ENCODE measurements at regions not wholly inside any gene's neighbourhood (a gene's known extent, or its start where the extent isn't known, plus 50 kb on each side); places are given as distances from the start of the nearest gene placed in this dataset.
A peak's percentile ranks its signal among the peaks of the same experiment; 100 is the strongest.

DNA sequence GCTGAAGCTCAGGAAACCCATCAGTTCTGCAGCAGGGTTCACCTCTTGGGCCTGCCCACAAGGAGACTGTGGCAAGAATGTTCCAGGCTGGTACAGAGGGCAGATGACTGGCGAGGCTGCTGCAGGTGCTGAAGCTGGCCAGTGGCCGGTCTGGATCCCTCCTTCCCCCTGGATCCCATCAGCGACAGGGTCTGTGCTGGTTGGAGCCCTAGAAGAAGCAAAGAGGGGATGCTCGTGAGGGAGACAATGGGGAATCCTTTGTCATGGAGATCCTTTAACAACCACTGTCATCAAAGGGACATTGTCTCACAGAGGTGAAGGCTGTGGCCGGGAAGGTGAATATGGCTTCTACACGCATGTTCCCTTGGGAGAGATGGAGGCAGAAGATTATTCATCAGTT is 211.4 kb upstream of the TMEM132C start:
- CTCF ChIA-PET (ENCODE audit: partially characterized antibody): interaction anchor here (1.0 to 6.1 kb wide), 5 partner anchors 10 to 344 kb away, joined by 3 to 37 read pairs (median 4); no protein-coding TSS in a partner anchor
- DNase-seq (ENCODE audit: low read depth in 1 of 2, low spot score in 2 of 2) (peak; percentile 17 to 51), FAIRE-seq (peak; percentile 28)
- Histone ChIP-seq H4K5ac (ENCODE audit: insufficient read length, low read depth, low read length) (no peak overlapping the region), H3K27me3 (replicated peaks in 1 of 4; ENCODE audit: control insufficient read depth in 3 of 4, extremely low read depth in 1 of 4, insufficient read depth in 3 of 4, low read length in 3 of 4) (no peaks in the 10 kb centered on the region), H3K23ac (ENCODE audit: insufficient read length) (no peak overlapping the region), H3K9ac (replicated peaks in 1 of 4; ENCODE audit: extremely low read depth in 1 of 4, low read depth in 3 of 4, low read length in 3 of 4) (no peak overlapping the region), H2BK12ac (ENCODE audit: low read depth, low read length) (no peak overlapping the region), H3K4me1 (replicated peaks in 1 of 4; ENCODE audit: control insufficient read depth in 3 of 4, insufficient read depth in 4 of 4, low read length in 3 of 4) (peaks cover 2 to 11% (median 6%) of the 10 kb centered on the region in 4 experiments; a peak in 6 of 7 replicates), H2BK120ac (replicated peaks; ENCODE audit: low read depth, low read length) (no peak overlapping the region), H2AK5ac (ENCODE audit: low read depth, low read length) (no peak overlapping the region), H4K91ac (replicated peaks; ENCODE audit: insufficient read length, low read length) (no peak overlapping the region), H3K14ac (ENCODE audit: insufficient read length) (no peak overlapping the region), H2AFZ (ENCODE audit: low read length) (no peak overlapping the region), H3K56ac (replicated peaks; ENCODE audit: insufficient read length, low read depth, low read length) (no peak overlapping the region), H3K27ac (ENCODE audit: low read depth, low read length) (no peak overlapping the region), H3K9me3 (ENCODE audit: insufficient read depth in 2 of 2, low read depth in 1 of 2, low read length in 1 of 2) (no peaks in the 10 kb centered on the region), H2BK20ac (ENCODE audit: low read length) (no peak overlapping the region), H3K79me1 (ENCODE audit: low read depth, low read length) (no peaks in the 10 kb centered on the region), H3K79me2 (ENCODE audit: control insufficient read depth in 1 of 2, insufficient read depth in 2 of 2, low read length in 2 of 2) (no peaks in the 10 kb centered on the region), H3K4me3 (ENCODE audit: extremely low read depth in 1 of 4, insufficient read depth in 2 of 4, low read depth in 3 of 4, low read length in 4 of 4) (no peak overlapping the region), H4K20me1 (replicated peaks in 1 of 2; ENCODE audit: control insufficient read depth in 1 of 2, insufficient read depth in 2 of 2, low read length in 2 of 2) (peaks cover 0 to 4% of the 10 kb centered on the region in 2 experiments), H4K8ac (ENCODE audit: extremely low read depth, insufficient read depth, low read length) (no peak overlapping the region), H3K4ac (replicated peaks; ENCODE audit: insufficient read length, low read depth, low read length) (no peak overlapping the region), H2BK5ac (ENCODE audit: low read depth, low read length) (no peak overlapping the region), H3K18ac (ENCODE audit: extremely low read depth, low read length) (no peak overlapping the region), H3K23me2 (ENCODE audit: low read depth, low read length) (peaks cover 2% of the 10 kb centered on the region; the same call in 1 of the 2 replicates), H3K4me2 (ENCODE audit: insufficient read depth in 1 of 2, low read depth in 2 of 2, low read length in 2 of 2) (peak overlapping the region; percentile 13 to 23; a peak in 2 of 4 replicates), H3K36me3 (ENCODE audit: control insufficient read depth in 2 of 4, insufficient read depth in 4 of 4, low read length in 3 of 4) (no peaks in the 10 kb centered on the region), H2BK15ac (ENCODE audit: low read length) (no peak overlapping the region)
- WGBS, 2 experiments (ENCODE audit: extremely low coverage in 1 of 2, insufficient coverage in 1 of 2, insufficient read length in 1 of 2, insufficient replicate concordance in 2 of 2, low coverage in 1 of 2, low lambda C conversion rate in 2 of 2, missing lambda C conversion rate in 1 of 2): 50% methylated on average over 6 of the region's 6 CpGs; no CpG with 5 or more reads in 1 of the 2 experiments
- POLR2A ChIA-PET (ENCODE audit: partially characterized antibody): no interaction called here
- peak; percentile 74 for TF ChIP-seq NANOG (IDR thresholded peaks at IDR 0.05; ENCODE audit: insufficient read depth, low read depth, low read length, poor library complexity, severe bottlenecking)
- peak; percentile 57; the same call in 1 of the 2 replicates for TF ChIP-seq POU5F1 (IDR thresholded peaks at IDR 0.05; ENCODE audit: low read depth, low read length)
- no peak for TF ChIP-seq KDM4A (IDR thresholded peaks at IDR 0.05; ENCODE audit: low read depth, low read length, severe bottlenecking)
- TF ChIP-seq FOSL1 (IDR thresholded peaks at IDR 0.05; ENCODE audit: insufficient read depth, low read depth, low read length): no peak
- TF ChIP-seq ZNF274 (IDR thresholded peaks at IDR 0.05; ENCODE audit: borderline replicate concordance, extremely low read depth, low read length): no peak
